M059J (cell line): ENCODE measurements at regions not wholly inside any gene's neighbourhood (a gene's known extent, or its start where the extent isn't known, plus 50 kb on each side); places are given as distances from the start of the nearest gene placed in this dataset.
"Not testable (repeated sequence)": the region's sequence is repeated elsewhere in the genome, so short reads cannot be mapped to it uniquely, and the experiment has no call there.

Experiments used
- DNase-seq: peaks from one replicate; pipeline ENCODE4 v3.0.0-alpha.2; 2012; ENCODE audit warnings: low read depth

DNA sequence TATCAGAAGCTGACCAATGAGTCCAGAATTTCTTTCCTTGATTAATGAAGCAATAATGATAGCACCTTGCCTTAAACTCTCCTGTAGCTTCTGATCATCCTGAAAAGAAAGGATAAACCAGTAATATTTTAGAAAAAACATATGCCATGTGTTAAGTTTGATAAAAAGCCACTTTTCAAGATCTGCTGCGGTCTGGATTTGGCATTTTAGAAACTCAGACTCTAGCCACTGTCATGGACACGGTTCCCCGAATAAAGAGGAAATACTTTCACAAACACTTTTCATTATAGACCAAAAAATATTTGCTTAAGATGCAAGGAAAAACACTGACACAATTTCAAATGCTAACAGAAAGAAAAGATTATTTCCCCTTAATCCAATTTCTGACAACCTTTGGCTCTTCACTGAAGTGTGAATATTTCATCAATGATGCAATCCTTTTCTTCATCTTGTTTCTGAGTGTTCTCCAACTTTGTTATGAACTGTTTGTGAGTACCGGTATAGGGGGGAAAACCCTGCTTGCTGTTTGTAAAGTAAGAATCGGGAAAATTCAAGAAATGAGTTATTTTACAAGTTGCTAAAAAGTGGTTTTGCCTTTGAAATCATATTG is 329.5 kb downstream of the CRPPA start:
- no peak for DNase-seq

DNA sequence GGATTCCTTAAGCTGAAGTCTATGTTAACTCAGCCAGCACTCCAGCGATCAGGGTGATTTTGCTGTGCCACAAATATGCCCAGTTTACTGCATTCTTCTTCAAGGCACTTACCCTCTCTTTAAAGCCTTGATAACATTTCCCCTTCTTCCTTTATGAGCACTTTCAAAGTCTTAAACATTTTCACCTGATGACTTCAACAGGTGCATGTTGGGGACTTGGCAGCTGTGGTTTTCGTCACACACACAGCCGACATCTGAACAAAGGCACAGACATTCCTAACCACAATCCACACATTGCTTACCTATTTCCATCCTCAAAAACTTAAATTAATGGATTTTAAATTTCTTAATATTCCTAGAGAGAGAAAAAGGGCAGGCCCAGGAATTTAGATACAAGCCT is 331.5 kb downstream of the CRPPA start:
- DNase-seq, result no peak

DNA sequence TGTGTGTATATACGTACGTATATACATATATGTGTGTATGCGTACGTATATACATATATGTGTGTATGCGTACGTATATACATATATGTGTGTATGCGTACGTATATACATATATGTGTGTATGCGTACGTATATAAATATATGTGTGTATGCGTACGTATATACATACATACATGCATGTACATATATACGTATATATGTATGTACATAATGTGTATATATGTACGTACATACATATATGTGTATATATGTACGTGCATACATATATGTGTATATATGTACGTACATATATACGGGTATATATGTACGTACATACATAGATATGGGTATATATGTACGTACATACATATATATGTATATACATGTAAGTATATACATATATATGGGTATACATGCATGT is 332.1 kb downstream of the CRPPA start:
- no peak for DNase-seq

DNA sequence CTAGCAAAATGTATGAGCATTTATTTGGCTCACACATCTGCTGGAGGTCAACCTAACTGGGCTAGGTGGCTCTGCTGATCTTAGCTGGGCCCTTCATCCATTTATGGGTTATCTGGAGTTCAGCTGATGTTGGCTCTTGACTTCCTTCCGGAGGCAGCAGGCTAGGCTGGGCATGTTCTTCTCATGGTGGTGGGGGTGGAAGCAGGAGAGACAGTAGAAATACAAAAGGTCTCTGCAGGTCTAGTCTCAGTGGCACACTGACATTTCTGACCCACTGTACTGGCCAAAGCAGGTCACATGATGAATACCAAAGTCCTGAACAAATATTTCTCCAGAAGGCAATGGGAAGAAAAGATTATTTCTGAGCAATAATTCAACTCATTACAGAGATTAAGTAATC is 334.6 kb downstream of the CRPPA start:
- no peak for DNase-seq

DNA sequence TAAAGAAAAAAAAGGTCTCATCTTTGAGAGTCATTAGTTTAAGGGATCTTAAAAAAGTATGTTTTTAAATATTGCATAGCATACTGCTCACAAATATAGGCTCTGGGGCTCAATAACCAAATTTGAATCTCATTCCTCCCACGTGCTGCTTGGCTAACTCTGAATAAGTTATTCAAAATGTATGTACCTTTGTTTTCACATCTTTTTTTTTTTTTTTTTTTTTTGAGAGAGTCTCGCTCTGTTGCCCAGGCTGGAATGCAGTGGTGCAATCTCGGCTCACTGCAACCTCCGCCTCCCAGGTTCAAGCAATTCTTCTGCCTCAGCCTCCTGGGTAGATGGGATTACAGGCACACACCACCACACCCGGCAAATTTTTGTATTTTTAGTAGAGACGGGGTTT is 335.6 kb downstream of the CRPPA start:
- DNase-seq, result not testable (repeated sequence)

DNA sequence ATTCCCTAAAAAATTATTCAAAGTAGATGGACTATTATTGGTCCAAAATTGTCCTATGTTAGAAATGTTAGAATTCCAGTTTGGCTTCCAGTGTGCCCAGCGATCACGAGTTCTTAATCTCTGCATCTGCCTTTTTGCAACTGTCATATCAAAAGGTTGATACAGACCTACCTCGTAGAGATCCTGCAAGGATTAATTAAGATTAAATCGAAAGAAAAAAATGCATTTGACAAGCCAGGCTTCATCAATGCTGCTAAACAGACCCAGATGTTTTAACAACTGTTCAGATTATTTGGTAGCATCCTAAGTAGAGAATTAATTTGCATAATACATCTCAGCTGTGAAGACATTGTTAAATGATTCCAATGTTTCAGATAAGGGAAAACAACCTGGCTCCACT is 336.5 kb downstream of the CRPPA start:
- DNase-seq, result no peak

DNA sequence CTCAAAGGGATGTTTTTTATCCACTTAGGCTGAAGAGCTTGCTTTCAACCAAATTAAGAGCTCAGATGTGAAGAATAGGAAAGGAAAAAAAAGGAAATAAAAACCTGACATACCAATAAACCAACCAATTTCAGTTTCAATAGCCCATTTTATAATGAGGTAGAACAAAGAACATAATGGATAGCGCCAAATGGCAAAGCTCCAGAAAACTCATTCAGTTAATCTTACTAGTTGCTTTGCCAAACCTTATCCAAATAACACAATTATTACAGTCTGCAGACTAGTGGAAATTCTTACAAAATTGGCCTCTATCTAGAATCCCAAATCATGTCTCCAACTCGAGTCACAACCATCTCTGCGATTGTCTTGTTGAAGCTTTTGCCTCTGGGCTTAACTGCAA is 337.0 kb downstream of the CRPPA start:
- DNase-seq, result peak; percentile 40

DNA sequence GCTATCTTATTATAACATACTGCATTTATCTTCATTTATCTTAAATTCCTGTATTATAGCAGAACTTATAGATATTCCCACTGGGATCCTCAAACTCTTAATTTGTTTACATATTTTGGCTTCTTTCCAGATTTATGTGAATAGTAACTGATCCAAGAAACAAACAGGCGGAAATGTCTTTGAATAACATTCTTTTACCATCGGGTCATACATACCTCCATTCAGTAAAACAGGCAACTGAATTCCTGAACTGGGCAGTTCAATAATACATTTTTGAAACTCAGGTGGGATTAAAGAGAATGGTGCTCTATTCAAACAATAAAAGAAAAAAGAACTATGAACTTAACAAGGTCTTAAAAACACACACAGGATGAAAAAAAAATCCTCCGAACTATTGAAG is 337.4 kb downstream of the CRPPA start:
- peak; percentile 12 for DNase-seq

DNA sequence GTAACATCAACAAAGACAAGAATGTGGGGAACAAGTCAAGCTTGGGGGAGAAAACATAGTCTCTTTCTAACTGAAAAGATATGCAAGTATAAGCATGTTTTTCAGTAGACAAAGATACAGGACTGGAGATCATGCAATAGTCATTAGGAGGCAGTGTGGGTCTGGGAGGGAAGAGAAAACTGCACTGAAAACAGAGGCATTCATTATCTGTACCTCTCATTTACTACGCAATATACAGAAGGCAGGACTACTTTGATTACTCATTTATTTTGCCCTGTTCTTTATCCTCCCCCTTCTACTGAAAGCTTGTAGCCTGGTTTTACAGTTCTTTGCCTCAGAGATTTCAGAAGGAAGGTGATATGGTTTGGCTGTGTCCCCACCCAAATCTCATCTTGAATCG is 341.2 kb downstream of the CRPPA start:
- no peak for DNase-seq

DNA sequence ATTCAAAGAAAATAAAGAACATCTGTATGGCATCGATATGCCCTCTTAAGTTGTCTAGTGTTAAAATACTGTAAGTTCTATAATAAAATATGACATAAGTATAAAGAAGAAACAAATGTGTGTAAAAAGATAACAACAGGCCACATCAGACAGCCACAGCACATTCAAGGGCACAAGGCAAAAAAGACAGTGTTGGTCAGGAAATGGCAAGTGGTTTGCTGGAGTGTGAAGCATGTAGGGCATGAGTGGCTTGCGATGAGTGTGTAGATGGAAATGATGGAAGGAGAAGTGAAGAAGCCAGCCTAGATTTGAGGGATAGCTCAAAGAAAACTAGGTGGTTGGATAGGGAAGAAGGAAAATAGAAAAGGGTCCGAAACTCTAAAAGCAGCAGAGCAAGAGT is 341.6 kb downstream of the CRPPA start:
- DNase-seq, result no peak

DNA sequence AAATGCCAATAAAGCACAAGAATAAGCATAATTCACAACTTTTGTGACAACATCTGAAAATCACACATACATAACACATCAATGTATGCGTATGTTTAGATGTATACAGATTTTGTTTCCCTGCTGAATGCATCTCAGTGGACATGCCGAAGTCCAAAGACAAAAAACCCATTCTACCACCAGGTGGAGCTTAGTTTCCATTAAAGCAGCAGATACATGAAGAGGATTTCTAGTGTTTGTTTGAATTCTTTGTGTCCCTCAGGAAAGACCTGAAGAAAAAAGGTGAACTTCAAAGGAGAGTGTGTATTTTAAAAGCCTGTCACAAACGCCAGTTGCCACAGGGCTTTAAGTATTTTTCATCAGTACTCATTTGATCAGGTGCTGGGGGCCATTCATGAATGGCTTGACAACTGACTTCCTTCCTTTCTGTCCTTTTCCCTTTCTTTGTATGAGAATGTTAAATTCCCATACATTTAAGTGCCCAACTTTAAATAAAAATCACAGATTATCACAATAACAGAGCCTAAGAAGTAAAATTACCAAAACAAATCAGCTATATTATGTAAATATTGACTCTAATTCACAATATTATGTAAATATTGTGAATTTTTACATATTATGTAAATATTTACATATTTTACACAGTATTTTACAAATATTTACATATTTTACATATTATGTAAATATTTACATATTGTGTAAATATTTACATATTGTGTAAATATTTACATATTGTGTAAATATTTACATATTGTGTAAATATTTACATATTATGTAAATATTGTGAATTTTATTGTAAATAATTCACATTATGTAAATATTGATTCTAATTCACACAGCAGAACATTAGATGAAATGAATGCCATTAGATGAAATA is 343.0 kb downstream of the CRPPA start:
- DNase-seq, result peak; percentile 69

DNA sequence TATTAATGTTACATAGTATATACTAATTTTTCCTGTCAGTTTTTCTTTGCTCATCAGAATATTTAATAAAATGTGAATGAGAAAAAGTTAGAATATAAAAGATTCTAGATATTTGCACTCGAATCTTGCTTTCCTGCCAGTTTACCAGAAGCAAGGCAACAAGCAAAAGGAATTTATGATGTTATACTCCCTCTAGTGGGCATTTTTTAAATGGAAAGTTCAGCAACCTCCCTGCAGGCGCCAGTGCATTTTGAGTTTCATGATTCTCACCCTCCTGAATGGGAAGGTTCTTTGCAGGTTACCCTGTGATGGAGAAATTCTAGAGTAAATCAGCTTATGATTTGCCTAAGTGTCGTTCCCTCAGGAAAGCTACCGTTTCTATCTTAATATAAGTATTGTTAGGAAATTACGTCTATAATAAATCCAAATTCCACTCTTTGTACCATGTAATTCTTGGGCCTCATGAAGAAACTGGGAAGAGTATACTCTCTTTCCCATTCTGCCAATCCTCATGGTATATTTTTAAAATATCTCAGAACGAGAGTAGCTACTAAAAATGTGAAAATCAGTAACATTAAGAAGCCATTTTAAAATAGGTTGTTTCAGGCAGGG is 350.0 kb downstream of the CRPPA start:
- DNase-seq, result peak; percentile 71

DNA sequence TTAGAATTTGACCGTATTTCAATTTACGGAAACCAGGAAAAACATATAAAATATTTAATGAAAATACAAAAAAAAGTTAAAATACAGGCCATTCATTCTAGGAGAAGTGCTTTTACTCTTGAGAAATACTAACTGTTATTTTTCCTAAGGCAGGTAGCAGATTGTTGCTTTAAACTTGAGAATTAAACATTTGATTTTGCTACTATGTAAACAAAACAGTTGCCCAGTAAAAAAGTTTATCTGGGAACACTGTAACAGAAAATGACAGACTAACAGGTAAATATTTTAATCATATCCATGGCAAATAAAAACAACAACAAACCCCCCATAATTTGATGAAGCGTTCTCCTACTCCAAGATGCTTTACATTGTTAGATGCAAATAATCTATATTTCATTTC is 350.5 kb downstream of the CRPPA start:
- no peak for DNase-seq

DNA sequence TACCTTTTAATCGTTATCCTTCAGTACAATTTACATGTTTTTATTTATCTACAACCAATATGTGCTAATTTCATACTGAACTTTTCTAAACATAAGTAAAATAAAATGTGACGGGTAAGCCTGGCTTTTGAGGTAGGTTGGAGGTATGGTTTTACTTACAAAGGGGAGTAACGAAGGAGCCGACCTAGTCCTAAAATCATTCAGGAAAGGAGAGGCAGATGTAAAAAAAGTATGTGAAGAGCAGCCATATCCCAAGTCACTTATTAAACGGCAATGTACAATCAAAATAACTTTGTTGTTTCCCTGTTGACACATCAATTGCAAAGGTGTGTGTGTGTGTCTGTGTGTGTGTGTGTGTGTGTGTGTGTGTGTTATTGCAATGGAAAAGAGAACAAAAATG is 351.3 kb downstream of the CRPPA start:
- no peak for DNase-seq

DNA sequence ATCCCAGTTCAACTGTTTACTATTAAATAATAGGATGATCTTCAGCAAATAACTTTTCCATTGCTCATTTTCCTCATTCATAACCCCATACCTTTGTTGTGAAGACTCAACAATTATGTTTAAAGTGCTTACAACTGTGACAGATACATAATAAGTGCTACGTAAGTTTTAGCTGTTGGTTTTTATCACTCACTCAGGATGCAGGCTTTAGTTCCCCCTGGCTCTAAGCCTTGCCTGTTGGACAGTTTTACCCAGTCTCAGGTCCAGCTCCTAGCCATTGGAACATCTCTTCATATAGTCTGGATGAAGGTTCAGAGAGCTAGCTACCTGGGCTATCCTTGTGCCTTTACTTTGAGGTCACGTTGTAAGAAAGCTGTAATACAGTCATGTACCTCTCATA is 353.2 kb downstream of the CRPPA start:
- DNase-seq, result no peak

DNA sequence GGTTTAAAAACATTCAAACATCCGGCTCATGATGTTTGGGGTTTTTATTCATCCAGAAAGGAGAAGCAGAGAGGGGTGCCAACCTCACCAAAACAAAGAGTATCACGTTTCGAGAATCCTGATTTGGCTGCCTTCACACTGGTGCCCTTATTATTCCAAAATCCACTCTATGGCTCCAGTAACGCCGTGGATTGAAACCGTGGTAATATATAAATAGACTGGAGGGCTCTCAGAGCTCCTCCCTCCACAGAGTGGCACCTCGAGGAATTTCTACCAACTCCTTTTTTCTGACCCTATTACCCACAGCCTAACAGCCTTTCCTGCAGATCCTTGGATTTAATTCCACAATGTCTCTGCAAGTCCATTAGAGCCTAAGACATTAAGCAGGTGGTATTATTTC is 353.6 kb downstream of the CRPPA start:
- peak; percentile 21 for DNase-seq

DNA sequence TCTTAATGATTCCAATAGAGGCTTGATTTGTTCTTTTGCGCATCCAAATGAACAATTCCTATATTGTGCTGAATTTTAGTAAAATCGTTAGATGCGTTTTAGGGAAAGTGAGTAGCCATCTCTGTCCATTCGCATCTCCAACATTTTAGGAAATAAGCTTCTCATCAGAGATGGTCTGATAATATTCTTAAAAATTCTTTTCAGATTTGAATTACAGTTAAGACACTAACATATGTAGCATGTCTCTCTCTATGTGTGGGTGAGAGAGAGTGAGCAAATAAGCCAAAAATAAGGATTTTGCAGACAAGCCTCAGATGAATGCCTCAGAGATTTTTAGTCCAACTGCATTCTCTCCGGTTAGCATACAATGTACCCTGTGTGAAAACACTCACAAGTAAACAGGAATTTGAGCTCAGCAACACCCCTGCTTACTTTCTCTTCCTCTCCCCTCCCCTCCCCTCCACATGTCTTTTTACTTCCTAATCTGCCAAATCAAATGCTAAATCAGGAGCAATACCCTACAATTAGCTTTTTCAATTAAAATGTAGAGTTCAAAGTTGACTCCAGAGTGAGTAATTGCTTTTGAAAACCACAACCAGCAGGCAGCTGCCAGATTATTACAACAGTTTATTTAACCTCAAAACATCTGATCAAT is 354.4 kb downstream of the CRPPA start:
- peak; percentile 20 for DNase-seq

DNA sequence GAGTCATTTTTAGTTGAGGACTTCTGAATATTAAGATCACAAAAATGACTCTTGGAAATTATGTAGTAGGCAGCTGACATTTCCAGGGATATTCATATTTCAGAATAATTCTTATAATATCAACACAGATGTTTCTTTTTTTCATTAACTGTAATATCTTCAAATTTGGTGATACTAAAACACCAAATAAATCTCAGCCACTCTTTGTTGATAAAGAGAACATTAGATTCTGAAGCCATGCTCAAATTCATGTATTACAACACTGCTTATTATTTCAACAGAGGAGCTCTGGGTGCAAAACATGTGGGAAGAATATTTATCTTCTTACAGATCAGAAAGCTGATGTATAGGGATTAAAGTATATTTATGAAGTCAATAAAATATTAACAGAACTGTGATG is 355.4 kb downstream of the CRPPA start:
- DNase-seq, result no peak

DNA sequence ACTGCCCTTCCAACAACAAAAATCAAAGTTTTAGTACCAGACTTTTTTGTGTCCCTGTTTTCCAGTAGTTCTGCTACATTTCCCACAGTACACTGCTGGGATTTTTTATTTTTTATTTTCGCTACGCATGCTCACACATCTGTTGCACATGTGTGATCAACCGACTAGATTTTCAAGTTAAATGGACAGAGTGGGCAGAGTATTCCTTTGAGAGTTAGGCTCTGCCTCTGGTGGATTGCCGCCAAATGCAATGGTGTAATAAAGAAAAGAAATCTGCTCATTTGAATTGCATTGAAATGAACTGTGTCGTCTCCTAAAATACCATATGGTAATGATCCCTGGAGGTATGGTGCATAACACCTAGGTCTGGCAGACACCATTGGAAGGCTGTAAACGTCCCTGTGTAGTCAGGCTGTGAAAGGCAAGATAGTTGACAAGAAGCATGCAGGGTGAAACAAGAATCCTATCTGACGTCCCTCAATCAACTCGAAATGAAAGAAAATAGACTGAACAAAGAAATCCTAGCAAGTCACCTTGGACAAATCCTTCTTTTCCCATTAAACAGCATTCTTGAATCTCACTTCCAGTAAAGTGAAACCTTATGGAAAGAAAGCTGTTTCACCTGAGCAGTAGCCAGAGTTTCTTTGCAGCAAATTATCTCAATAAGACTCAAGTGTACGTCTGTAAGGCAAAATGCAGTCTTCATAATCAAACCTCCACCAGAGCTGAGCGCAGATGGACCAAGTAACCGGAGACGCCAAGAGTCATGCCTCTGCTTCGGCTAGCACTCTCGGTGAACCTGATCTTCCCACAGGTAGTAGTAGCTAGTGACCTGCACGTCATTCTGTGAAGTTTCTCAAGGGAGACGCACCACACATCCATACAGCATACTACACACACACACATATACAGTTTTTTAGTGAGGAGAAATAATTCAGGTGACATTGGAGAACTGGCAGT is 357.3 kb downstream of the CRPPA start:
- no peak for DNase-seq

DNA sequence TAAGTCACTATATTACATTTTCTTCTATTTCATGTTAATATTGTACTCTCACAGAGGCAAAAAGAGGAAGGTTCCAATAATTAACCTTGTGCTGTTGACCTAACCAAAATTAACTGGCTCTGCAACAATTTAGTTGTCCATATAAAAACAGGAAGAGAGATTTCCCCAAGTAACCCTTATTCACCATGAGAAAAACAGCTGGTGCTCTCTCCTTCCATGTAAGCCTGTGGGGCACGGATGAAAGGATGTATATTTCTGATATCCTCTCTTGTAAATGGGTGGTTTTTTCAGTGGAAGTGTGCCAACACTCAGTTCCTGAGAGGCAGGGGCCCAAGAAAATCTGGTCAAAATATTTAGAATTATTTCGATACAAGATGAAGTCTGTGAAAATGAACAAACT is 358.1 kb downstream of the CRPPA start:
- DNase-seq, result no peak

DNA sequence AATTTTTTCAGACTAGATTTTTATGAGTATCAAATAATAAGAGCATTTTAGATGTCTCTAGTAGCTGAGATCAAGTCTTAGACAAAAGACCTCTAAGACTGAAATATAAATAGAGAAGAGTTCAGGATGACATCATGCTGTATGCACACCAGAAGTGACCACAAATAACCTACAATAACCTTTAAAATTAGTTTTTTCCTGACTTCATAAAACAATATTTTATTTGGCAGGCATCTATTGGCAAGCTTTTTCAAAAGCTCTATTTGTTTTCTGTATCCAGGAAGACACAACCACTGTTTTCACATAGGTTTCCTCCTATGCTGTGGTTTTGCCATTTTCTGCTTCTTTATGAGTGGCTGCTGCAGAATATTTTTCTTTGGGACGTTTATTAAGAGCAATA is 359.1 kb downstream of the CRPPA start:
- peak; percentile 79 for DNase-seq
